ENCODE measurements at regions not wholly inside any gene's neighbourhood (a gene's known extent, or its start where the extent isn't known, plus 50 kb on each side); places are given as distances from the start of the nearest gene placed in this dataset.

DNA sequence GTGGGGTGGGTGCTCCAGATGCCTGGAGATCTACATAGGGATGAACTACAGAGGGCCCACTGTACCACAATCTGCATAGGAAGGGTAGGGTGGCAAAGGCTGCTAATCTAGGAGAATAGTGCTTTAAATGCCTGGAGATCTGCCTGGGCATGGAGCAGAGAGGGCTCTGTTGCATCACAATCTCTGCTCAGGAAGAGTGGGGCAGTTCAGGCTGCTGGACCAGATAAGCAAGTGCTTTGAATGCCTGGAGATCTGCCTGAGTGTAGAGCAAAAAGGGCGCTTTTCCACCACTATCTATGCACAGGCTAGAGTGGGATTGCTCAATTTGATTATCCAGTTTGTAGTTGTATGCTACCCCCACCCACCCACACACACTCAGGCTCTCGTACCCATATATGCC, 886.3 kb upstream of the SEL1L start:
- Mint-ChIP-seq H3K27me3 (ENCODE audit: low read depth) (no peaks in the 10 kb centered on the region), H3K4me3 (no peak overlapping the region), H3K9me3 (peaks cover 12 to 18% of the 10 kb centered on the region in 2 donors), H3K36me3 (ENCODE audit: insufficient read depth in 2 of 2) (peaks cover 2% of the 10 kb centered on the region in 2 donors), H3K4me1 (ENCODE audit: low read depth) (no peaks in the 10 kb centered on the region), H3K27ac (no peak overlapping the region)
- no peak for DNase-seq
- no peak for ATAC-seq (replicated peaks in 1 of 2)

DNA sequence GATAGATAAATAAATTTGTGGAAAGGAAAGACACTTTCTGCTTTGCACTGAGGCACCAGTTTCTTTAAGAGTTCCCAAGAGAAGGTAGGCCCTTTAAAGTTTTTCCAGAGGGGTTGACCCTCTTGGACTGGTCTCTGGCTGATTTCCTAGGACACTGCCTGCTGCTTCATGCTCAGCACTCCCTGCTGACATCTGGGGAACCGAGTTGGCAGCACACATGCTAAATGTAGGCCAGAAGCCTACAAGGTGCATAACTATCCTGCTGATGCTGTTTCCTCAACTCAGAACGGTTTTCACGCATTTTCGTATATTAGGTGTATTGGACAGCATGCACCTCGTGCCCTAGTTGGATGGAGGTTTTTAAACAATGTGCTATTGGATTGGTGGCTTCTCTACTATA, 887.2 kb upstream of the SEL1L start:
- peaks cover 9 to 17% of the 10 kb centered on the region in 2 donors for H3K9me3 Mint-ChIP-seq
- ATAC-seq (replicated peaks in 1 of 2) (no peak), DNase-seq (no peak)
- no peaks in the 10 kb centered on the region for H3K4me1 Mint-ChIP-seq (ENCODE audit: low read depth)
- no peak overlapping the region for H3K4me3 Mint-ChIP-seq
- no peak overlapping the region for H3K27ac Mint-ChIP-seq
- H3K27me3 Mint-ChIP-seq (ENCODE audit: low read depth) = no peaks in the 10 kb centered on the region
- peaks cover 2% of the 10 kb centered on the region in 2 donors for H3K36me3 Mint-ChIP-seq (ENCODE audit: insufficient read depth in 2 of 2)

DNA sequence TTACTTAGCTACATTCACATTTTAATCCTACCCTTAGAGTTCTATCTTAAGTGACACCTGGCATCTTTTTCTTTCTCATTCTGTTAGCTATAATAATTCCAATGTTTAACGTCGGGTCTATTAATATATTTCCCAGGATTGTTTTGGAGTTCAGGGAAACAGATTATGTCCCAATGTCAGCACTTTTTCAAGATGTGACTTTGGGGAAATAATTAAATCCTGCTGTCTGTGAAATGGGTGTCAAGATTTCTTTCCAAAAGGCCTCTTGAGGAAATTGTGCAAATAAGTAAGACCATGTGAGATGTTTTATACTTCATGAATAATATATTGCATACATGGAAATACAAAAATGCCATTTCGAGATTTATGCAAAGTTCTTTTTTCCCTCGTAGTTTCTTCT, 887.6 kb upstream of the SEL1L start:
- H3K36me3 Mint-ChIP-seq (ENCODE audit: insufficient read depth in 2 of 2) = peaks cover 2% of the 10 kb centered on the region in 2 donors
- no peaks in the 10 kb centered on the region for H3K4me1 Mint-ChIP-seq (ENCODE audit: low read depth)
- H3K4me3 Mint-ChIP-seq = no peak overlapping the region
- ATAC-seq (replicated peaks in 1 of 2) (no peak), DNase-seq (no peak)
- H3K27me3 Mint-ChIP-seq (ENCODE audit: low read depth) = no peaks in the 10 kb centered on the region
- no peak overlapping the region for H3K27ac Mint-ChIP-seq
- peaks cover 7 to 14% of the 10 kb centered on the region in 2 donors for H3K9me3 Mint-ChIP-seq

DNA sequence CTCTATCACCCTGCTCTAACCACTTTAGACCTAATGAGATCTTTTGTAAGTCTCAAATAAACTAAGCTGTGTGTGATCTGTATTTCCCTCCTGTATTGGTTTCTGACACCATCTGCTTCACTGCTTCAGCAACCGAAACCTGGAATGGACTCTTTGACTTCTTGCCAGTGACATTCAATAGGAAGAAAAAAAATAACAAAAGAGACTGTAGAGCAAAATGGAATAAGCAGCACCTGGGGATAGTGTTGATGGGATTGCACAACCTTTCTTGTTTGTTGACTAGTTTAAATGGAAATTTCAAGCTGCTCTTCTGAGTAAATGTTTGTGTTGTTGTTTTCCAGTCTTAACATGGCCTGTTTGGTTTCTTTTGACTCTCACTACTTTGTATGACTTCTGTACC, 888.6 kb upstream of the SEL1L start:
- no peaks in the 10 kb centered on the region for H3K4me1 Mint-ChIP-seq (ENCODE audit: low read depth)
- DNase-seq (no peak), ATAC-seq (replicated peaks in 1 of 2) (no peak)
- no peaks in the 10 kb centered on the region for H3K27me3 Mint-ChIP-seq (ENCODE audit: low read depth)
- peaks cover 0 to under 1% of the 10 kb centered on the region in 2 donors for H3K36me3 Mint-ChIP-seq (ENCODE audit: insufficient read depth in 2 of 2)
- no peak overlapping the region for H3K4me3 Mint-ChIP-seq
- no peak overlapping the region for H3K27ac Mint-ChIP-seq
- H3K9me3 Mint-ChIP-seq = peaks cover 5 to 10% of the 10 kb centered on the region in 2 donors

DNA sequence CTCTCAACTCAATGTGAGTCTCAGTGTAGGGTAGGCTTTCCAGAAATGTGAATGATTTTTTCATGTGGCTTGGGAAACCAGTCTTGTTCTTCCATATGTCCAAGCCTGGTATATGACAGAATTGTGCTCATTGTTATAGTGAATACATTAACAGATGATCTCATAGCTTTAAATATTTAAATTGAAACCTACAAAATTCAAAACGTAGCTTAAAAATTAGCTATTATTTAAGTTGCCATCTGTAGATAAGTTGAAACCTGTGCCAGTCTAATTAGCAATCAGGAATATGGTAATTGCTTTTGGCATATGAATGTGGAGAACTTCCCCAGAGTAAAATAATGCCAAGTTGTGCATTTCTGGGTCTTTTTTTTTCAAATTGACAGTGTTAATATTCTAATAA, 891.6 kb upstream of the SEL1L start:
- no peaks in the 10 kb centered on the region for H3K4me1 Mint-ChIP-seq (ENCODE audit: low read depth)
- H3K27ac Mint-ChIP-seq = no peak overlapping the region
- DNase-seq (no peak), ATAC-seq (replicated peaks in 1 of 2) (no peak)
- H3K36me3 Mint-ChIP-seq (ENCODE audit: insufficient read depth in 2 of 2) = no peaks in the 10 kb centered on the region
- H3K9me3 Mint-ChIP-seq = peaks cover 12% of the 10 kb centered on the region in 2 donors
- H3K27me3 Mint-ChIP-seq (ENCODE audit: low read depth) = no peaks in the 10 kb centered on the region
- H3K4me3 Mint-ChIP-seq = no peak overlapping the region

DNA sequence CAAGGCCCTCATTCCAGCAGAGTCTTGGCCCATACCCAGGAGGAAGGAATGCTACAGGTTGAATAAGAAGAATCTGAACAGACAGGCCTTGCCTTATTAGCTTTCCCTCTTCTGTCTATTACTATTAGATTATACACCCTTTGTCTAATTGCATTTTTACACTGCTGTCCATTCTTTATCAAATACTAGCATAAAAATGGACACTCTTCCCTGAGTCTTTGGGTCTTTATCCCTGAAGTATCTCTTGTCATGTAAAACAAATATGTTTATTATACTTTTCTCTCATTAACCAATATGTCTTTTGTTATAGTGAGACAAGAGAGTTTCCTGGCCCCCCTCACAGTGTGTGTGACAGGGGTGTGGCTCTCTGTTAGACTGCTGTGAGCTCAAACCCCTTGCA, 897.4 kb upstream of the SEL1L start:
- Mint-ChIP-seq H3K27ac (no peak overlapping the region), H3K4me3 (no peak overlapping the region), H3K36me3 (ENCODE audit: insufficient read depth in 2 of 2) (no peaks in the 10 kb centered on the region), H3K9me3 (peaks cover 10 to 13% of the 10 kb centered on the region in 2 donors), H3K27me3 (ENCODE audit: low read depth) (no peaks in the 10 kb centered on the region), H3K4me1 (ENCODE audit: low read depth) (no peaks in the 10 kb centered on the region)
- no peak for ATAC-seq (replicated peaks in 1 of 2)
- DNase-seq = no peak

DNA sequence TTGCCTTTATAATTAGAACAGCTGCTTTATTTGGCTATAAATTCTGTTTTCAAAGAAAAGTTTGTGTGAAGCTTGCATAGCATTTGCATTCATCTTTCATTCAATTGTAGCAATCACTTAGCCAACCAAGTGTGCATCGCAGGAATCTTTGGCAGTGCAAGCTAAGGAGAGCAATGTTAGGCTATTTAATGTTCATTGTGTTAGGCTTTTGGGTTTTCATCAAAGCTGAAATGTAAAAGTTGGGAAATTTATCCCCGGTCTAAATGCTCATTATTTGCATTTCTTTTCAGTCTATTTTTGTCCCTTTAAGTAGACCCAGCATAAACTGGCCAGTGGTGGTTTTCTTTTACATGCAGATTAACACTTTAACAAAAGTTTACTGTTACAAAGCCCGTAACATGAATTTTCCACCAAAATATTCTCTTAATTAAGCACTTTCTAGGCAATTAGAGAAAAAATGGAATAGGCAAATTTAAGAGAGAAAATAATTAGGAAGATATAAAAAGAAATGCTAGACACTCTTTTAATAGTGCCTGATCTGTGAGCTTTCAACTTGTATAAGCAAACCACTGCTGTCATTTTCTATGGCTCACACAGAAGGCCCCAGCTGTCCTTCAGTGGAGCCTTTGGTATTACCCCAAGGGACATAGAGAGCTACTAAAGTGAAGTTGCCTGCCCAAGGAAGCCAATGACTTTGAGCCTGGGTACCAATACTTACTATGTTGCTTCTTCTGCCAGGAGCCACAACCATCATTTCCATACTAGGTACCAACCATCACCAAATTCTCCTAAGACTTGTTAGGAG, 898.9 kb upstream of the SEL1L start:
- H3K4me1 Mint-ChIP-seq (ENCODE audit: low read depth) = no peaks in the 10 kb centered on the region

DNA sequence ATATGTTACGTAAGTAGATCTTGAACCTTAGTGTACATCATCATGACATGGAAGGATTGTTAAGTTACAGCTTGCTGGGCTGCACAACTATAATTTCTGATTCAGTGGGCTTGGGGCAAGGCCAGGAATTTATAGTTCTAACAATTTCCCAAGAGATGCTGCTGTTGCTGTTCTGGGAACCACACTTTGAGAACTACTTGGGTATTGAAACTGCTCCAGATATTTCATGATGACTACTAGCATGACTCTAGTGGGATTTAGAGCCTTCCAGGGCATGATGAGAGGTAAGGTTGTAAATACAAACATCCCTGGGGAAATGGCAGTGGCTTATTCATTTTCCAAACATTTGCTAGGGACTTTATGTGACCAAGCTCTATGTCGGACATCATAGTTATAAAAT, 904.8 kb upstream of the SEL1L start:
- no peak overlapping the region for H3K27ac Mint-ChIP-seq
- no peaks in the 10 kb centered on the region for H3K4me1 Mint-ChIP-seq (ENCODE audit: low read depth)
- peaks cover 2 to 3% of the 10 kb centered on the region in 2 donors for H3K36me3 Mint-ChIP-seq (ENCODE audit: insufficient read depth in 2 of 2)
- H3K9me3 Mint-ChIP-seq = peaks cover 11 to 15% of the 10 kb centered on the region in 2 donors
- DNase-seq (no peak), ATAC-seq (replicated peaks in 1 of 2) (no peak)
- no peaks in the 10 kb centered on the region for H3K27me3 Mint-ChIP-seq (ENCODE audit: low read depth)
- H3K4me3 Mint-ChIP-seq = no peak overlapping the region

More for the DNA sequence above, 898.9 kb upstream of the SEL1L start:
- H3K27me3 Mint-ChIP-seq (ENCODE audit: low read depth) = no peaks in the 10 kb centered on the region
- DNase-seq = no peak
- peaks cover 12 to 15% of the 10 kb centered on the region in 2 donors for H3K9me3 Mint-ChIP-seq
- no peaks in the 10 kb centered on the region for H3K36me3 Mint-ChIP-seq (ENCODE audit: insufficient read depth in 2 of 2)
- no peak overlapping the region for H3K27ac Mint-ChIP-seq
- ATAC-seq (replicated peaks in 1 of 2) = no peak
- no peak overlapping the region for H3K4me3 Mint-ChIP-seq

DNA sequence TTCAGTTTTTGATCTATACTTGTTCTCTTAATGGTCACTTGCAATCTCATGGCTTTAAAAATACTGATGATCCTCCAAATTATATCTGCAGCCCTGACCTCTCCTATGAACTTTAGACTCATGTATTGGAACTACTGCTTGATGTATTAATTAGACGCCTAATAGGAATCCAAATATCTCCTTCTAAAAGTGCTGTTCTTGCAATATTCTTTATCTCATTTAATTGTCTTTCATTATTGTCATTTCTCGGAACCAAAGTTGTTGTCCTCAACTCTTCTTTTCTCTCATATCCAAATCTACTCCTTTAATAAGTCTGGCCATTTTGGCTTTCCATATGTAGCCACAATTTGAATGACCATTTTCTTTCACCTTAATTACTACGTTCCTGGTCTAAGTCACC, 907.6 kb upstream of the SEL1L start:
- Mint-ChIP-seq H3K9me3 (peaks cover 11 to 15% of the 10 kb centered on the region in 2 donors), H3K27me3 (ENCODE audit: low read depth) (no peaks in the 10 kb centered on the region), H3K36me3 (ENCODE audit: insufficient read depth in 2 of 2) (peaks cover 2 to 3% of the 10 kb centered on the region in 2 donors), H3K4me1 (ENCODE audit: low read depth) (no peaks in the 10 kb centered on the region), H3K27ac (peak overlapping the region; percentile 17), H3K4me3 (no peak overlapping the region)
- ATAC-seq (replicated peaks in 1 of 2) (no peak), DNase-seq (no peak)

DNA sequence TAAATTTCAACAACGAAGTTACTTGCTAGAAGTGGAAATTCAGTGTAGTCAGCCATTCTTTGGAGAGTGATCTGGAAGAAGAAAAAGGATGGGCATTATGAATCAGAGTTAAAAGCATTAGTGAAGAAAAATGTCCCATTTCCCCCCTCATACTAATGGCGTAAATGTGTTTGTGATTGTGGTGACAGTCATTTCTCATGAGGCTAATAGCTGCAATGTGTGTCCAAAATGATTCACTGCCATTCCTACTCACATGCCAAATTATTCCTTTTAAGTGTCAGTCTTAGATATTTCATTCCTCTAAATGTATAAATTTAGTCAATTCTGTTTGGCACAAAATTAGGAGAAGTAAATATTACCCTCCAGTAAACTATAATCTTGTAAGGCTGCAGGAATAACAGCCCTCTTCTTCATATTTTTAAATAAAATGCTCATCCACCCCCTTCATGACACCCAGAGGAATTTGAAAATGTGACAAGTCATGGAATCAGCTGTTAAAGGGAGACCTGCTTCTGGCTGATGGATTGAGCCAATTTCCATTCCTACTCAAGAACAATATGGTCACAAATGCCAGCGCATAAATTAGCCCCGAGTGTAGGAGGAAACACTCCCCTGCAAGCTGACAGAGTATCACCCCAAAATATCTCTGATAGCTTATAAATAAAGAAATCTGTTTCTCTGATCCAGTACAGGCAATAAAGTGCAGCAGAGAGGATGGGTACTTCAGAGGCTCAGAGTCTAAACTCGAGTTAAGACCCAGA, 912.3 kb upstream of the SEL1L start:
- Mint-ChIP-seq H3K4me1 (ENCODE audit: low read depth) (no peaks in the 10 kb centered on the region), H3K27me3 (ENCODE audit: low read depth) (no peaks in the 10 kb centered on the region), H3K36me3 (ENCODE audit: insufficient read depth in 2 of 2) (peaks cover 2 to 3% of the 10 kb centered on the region in 2 donors), H3K9me3 (peaks cover 7 to 12% of the 10 kb centered on the region in 2 donors), H3K27ac (no peak overlapping the region), H3K4me3 (no peak overlapping the region)
- DNase-seq (no peak), ATAC-seq (replicated peaks in 1 of 2) (no peak)

DNA sequence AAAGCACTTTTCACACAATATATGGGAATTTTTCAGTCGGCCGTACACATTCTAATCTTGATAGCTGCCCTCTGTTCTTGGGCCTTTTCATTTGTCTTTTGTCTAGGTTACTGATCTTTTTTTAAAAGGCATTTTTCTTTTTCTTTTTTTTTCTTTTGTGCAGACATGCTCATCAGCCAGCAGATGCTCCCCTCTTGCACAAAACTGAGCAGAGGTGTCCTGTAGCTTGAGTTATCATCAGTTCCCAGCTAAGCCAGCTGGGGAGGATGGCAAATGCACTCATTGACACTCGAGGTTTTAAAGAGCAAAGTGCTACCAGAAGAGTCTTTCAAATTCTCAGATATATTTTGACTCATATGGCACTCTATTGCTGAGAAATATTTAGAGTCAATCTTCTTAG, 913.9 kb upstream of the SEL1L start:
- peaks cover 0 to 7% of the 10 kb centered on the region in 2 donors for H3K9me3 Mint-ChIP-seq
- H3K4me1 Mint-ChIP-seq (ENCODE audit: low read depth) = no peaks in the 10 kb centered on the region
- DNase-seq (no peak), ATAC-seq (replicated peaks in 1 of 2) (no peak)
- no peak overlapping the region for H3K27ac Mint-ChIP-seq
- H3K27me3 Mint-ChIP-seq (ENCODE audit: low read depth) = no peaks in the 10 kb centered on the region
- H3K36me3 Mint-ChIP-seq (ENCODE audit: insufficient read depth in 2 of 2) = no peaks in the 10 kb centered on the region
- H3K4me3 Mint-ChIP-seq = no peak overlapping the region

DNA sequence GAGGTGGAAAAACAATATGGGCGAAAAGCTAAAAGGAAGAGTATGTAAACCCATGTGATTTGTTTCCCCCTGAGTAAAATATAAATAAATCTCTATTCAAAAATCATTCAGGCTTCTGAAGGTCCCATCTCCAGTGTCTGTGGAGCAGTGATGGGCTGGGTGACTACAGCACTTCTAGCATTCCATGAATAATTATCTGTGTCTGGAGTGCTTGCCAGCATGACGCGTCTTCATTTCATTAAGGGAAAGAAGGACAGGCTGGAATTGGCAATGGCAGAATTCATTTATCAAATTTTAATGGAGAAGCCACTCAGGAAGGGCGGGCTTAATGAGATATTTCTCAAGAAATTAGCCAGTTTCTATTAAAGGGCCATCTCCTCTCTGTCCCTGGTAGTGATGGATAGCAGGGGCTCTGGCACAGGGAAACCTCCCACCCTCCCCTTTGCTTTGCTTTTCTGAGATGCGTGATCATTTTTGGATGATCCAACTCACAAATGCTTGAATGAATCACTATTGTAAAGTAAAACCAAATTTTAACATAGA, 916.3 kb upstream of the SEL1L start:
- H3K27ac Mint-ChIP-seq = no peak overlapping the region
- DNase-seq = no peak
- H3K36me3 Mint-ChIP-seq (ENCODE audit: insufficient read depth in 2 of 2) = no peaks in the 10 kb centered on the region
- H3K4me1 Mint-ChIP-seq (ENCODE audit: low read depth) = no peaks in the 10 kb centered on the region
- peaks cover 1 to 7% of the 10 kb centered on the region in 2 donors for H3K9me3 Mint-ChIP-seq
- ATAC-seq (replicated peaks in 1 of 2) = no peak
- H3K27me3 Mint-ChIP-seq (ENCODE audit: low read depth) = no peaks in the 10 kb centered on the region
- H3K4me3 Mint-ChIP-seq = no peak overlapping the region

DNA sequence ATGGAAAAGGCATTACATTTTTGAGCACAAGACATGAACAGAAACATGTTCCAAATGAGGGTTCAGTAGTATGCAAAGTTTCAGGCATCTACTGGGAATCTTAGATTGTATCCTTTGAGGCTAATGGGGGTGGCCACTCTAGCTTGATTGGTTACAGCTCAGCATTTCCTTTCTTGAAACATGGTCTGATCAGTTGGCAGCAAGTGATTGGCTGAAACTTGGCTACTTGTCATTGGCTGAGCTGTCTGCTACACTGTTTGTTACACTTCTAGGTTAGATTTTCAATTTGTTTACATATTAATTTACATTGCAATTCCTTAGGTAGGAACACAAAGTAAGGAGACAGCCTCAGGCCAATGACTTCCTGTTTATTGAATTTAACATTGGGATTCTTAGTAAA, 918.0 kb upstream of the SEL1L start:
- ATAC-seq (replicated peaks in 1 of 2) (no peak), DNase-seq (no peak)
- Mint-ChIP-seq H3K27ac (no peak overlapping the region), H3K36me3 (ENCODE audit: insufficient read depth in 2 of 2) (no peaks in the 10 kb centered on the region), H3K27me3 (ENCODE audit: low read depth) (no peaks in the 10 kb centered on the region), H3K9me3 (peaks cover 1 to 6% of the 10 kb centered on the region in 2 donors), H3K4me3 (no peak overlapping the region), H3K4me1 (ENCODE audit: low read depth) (no peaks in the 10 kb centered on the region)

Data from activated T-cell treated with anti-CD3 and anti-CD28 coated beads, Interleukin-2, amount 50 U/mL, for 72 hours (primary cell).